HG03045 (cell line): ENCODE measurements at regions not wholly inside any gene's neighbourhood (a gene's known extent, or its start where the extent isn't known, plus 50 kb on each side); places are given as distances from the start of the nearest gene placed in this dataset.
A peak's percentile ranks its signal among the peaks of the same experiment; 100 is the strongest.

ENCODE experiments used
- ATAC-seq: cut with Tn5 transposase; IDR thresholded peaks from one replicate; pipeline ENCODE4 v1.9.1; 2021; ENCODE audit warnings: mild to moderate bottlenecking, moderate library complexity; ENCODE audit not compliant: unreplicated experiment

DNA sequence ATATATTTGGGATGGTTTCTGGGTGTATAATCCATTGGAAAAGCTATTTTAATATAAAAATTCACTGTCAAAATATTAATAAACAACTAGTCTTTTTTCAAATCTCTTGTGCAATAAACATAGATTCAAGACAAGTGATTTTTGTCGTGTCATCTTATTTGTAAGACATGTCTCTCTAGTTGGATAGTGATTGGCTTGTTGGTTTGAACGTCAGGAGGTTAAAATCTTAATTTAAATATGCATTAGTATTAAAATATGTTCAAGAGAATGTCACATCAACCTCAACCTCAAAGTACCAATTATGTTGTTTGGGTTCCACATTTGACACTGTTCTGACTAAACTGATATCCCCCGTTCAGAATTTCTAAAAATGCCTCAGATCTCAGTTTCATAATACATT is 287.6 kb downstream of the CASP12 start:
- ATAC-seq, result no peak

- peak; percentile 67 for ATAC-seq
Measured at GRCh38 chr11:104609311-104610085, 288.8 kb downstream of the CASP12 start.

- ATAC-seq, result no peak
Measured at GRCh38 chr11:104602643-104603042, 295.6 kb downstream of the CASP12 start.

DNA sequence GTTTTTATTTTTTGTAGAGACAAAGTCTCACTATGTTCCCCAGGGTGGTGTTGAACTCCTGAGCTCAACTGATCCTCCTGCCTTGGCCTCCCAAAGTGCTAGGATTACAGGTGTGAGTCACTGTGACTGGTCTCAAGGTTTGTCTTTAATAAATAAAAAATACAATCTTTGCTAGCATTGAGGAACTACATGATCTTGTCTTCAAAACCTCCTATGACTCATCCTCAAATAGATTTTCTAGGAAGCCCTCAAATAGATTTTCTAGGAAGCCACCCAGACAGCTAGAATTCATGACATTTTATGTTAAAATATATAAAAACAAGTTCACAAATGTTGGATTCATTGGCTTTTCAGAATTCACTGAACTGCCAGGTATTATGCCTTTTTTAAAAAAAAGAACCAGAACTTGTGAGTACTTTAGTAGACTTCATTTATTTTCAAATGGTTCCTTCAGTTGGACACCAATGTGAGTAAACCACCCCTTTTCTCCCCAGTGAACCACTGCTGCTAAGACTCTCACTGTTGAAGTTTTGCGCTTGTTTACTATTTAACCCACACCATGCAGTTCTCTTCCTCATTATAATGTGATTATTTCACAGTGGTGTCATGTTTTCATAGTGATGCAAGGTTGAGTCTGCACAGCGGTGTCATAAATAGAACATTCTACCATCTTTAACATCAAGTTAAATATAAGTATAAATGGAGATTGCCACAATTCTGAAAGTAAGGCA is 303.9 kb downstream of the CASP12 start:
- no peak for ATAC-seq

DNA sequence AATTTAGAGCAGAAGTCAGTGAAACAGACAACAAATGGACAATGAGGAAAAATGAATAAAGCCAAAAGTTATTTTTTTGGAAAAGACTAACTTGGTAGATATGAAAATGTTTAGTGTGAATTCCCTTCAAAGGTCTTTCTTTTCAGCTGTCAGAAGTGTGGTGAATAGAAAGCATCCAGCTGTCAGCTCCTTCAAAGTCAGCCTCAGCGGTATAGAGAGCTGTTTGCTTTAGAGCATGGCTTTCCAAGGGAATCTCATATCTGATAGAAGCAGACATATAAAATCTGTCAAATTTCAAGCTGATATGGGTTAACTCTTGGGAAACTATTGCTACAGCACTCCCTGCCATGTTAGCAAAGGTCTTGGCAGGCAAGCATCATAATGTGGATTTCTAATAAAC is 309.3 kb downstream of the CASP12 start:
- no peak for ATAC-seq

DNA sequence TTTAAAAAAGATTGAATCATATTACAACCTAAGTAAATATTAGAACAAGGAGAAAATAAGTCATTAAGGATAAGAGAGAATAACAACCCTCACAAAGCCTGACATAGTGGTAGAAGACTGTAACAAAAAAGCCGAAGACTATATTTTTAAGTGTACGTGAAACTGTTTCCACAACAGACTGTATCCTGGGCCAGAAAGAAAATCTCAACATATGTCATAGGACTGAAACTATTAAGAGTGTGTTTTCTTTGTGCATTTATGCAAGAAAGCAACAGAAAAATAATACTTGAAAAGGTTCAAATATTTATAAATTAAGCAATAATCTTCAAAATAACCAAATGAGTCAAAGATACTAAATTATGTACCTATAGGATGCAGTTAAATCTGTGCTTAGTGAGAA is 309.8 kb downstream of the CASP12 start:
- ATAC-seq, result no peak

- no peak for ATAC-seq
Measured at GRCh38 chr11:104584823-104585222, 313.4 kb downstream of the CASP12 start.

DNA sequence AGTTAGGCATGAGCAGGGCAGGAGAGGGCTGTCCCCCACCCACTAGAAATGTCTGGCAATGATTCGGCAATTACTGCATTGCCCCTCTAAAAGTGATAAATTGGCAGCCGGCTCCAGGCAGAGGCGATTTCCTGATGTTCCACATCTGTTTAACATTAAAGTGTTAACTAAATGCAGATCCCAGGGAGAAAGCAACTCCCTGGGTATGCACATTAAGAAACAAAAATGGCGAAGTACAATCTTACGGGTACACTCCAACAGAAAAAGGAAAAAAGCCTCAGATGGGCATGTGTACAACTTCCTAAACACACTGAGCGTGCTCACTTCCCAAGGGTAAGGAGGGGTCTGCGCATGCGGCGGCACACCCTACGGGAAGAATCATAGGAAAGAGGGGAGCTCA is 314.4 kb downstream of the CASP12 start:
- ATAC-seq, result no peak

DNA sequence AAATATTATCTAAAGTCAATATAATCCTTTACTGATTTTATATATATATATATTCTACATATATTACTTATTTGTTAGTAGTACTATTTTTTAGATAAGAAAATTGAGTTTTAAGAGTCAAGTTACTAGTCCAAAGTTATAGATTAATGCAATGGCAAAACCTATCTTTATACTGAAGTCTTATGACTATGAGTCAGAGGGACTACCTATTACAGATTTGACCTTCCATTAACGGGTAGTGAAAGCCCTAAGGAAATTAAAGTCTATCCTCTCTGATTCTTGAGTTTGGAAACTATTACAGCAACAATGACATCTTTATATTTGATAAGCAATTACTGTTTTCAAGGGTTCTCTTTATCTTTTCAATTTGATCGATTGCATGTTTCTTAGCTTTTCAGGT is 315.8 kb downstream of the CASP12 start:
- ATAC-seq, result no peak

GRCh38 chr11:104581246-104581980 is 316.8 kb downstream of the CASP12 start:
- ATAC-seq, result no peak

GRCh38 chr11:104573441-104573990 is 324.7 kb downstream of the CASP12 start:
- no peak for ATAC-seq

DNA sequence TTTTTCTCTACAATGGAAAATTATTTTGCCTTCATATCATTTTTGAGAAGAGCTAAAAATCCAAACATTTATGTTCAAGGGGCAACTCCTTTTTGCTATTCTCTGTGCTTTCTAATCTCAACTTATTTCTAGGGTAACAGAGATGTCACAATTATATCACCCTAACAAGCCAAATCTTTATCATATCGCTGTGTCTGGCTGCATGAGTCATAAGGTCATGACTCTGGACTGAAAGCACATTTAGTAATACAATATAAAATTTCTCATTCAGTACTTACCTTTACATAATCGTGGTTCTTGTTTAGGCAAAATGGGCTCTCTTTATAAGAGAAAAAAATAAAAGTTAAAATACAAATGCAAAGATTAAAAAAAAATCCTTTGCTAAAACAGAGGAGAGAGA is 326.0 kb downstream of the CASP12 start:
- no peak for ATAC-seq

GRCh38 chr11:104570078-104570701 is 328.1 kb downstream of the CASP12 start:
- no peak for ATAC-seq

DNA sequence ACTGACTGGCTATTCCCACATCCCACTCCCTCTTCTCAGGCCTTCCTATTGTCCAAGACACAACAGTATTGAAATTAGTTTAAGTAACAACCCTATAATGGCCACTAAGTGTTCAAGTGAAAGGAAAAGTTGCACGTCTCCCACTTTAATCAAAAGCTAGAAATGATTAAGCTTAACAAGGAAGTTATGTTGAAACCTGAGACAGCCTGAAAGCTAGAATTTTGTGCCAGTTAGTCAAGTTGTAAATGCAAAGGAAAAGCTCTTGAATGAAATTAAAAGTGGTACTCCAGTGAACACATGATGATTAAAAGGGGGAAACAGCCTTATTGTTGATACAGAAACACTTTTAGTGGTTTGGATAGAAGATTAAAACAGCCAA is 332.7 kb downstream of the CASP12 start:
- ATAC-seq, result no peak

GRCh38 chr11:104564921-104565582 is 333.2 kb downstream of the CASP12 start:
- ATAC-seq, result no peak

- ATAC-seq, result no peak
Measured at GRCh38 chr11:104556606-104557301, 341.5 kb downstream of the CASP12 start.

- no peak for ATAC-seq
Measured at GRCh38 chr11:104549019-104549418, 349.2 kb downstream of the CASP12 start.

GRCh38 chr11:104547996-104548661 is 350.1 kb downstream of the CASP12 start:
- ATAC-seq, result no peak

GRCh38 chr11:104546501-104546900 is 351.8 kb downstream of the CASP12 start:
- no peak for ATAC-seq
